Spleen (tissue), 11 donors: ENCODE measurements at regions not wholly inside any gene's neighbourhood (a gene's known extent, or its start where the extent isn't known, plus 50 kb on each side); places are given as distances from the start of the nearest gene placed in this dataset.

Experiments
- DNase-seq: peaks from one replicate; pipeline ENCODE4 v3.0.0-alpha.2; 2020
- H3K27ac ChIP-seq, 8 donors: fragments of 200-600 bp; sonication (generic) in 7 of 8; 1 replicate in 4 of 8; 2 replicates in 4 of 8; pipeline versions ENCODE4 v1.5.0 to v1.8.0; 2016 to 2021; ENCODE audit warnings: inconsistent platforms in 4 of 8, mild to moderate bottlenecking in 4 of 8, moderate library complexity in 1 of 8
- H3K27me3 ChIP-seq, 7 donors: fragments of 200-600 bp; sonication (generic) in 6 of 7; replicated peaks in 1 of 7; 1 replicate in 4 of 7; 2 replicates in 3 of 7; pipeline versions ENCODE4 v1.5.0 to v1.8.0; 2016 to 2021; ENCODE audit warnings: inconsistent platforms in 3 of 7, mild to moderate bottlenecking in 1 of 7
- H3K36me3 ChIP-seq, 6 donors: fragments of 200-600 bp; sonication (generic) in 5 of 6; 1 replicate in 4 of 6; 2 replicates in 2 of 6; pipeline versions ENCODE4 v1.5.0 to v1.8.0; 2016 to 2021; ENCODE audit warnings: inconsistent platforms in 2 of 6
- H3K4me1 ChIP-seq, 6 donors: fragments of 200-600 bp; sonication (generic) in 5 of 6; 1 replicate in 3 of 6; 2 replicates in 3 of 6; pipeline versions ENCODE4 v1.5.0 to v1.8.0; 2016 to 2021; ENCODE audit warnings: inconsistent platforms in 3 of 6
- H3K4me3 ChIP-seq, 8 donors: fragments of 200-600 bp; sonication (generic) in 7 of 8; 1 replicate in 4 of 8; 2 replicates in 4 of 8; pipeline versions ENCODE4 v1.5.0 to v1.8.0; 2016 to 2021; ENCODE audit warnings: inconsistent platforms in 4 of 8, mild to moderate bottlenecking in 4 of 8, moderate library complexity in 2 of 8
- H3K9me3 ChIP-seq, 8 donors: fragments of 200-600 bp; sonication (generic) in 7 of 8; 1 replicate in 4 of 8; 2 replicates in 4 of 8; pipeline versions ENCODE4 v1.5.0 to v1.8.0; 2016 to 2021; ENCODE audit warnings: inconsistent platforms in 4 of 8
- POLR2A ChIP-seq, 3 donors: fragments of 450-650 bp; IDR thresholded peaks; one replicate each; pipeline ENCODE4 v1.5.1; 2017; ENCODE audit warnings: antibody characterized with exemption in 3 of 3, mild to moderate bottlenecking in 1 of 3
- POLR2AphosphoS5 ChIP-seq, 3 donors: sonication (generic); formaldehyde crosslinking; IDR thresholded peaks; one replicate each; pipeline ENCODE4 v1.5.1; 2017; ENCODE audit warnings: antibody characterized with exemption in 3 of 3
- WGBS, 5 donors: extraction: QIAGEN DNeasy Blood & Tissue Kit in 3 of 5; methylation state at CpG; one replicate each; pipeline versions ENCODE4 v1.1.5 to v1.1.7; 2013 to 2018; 5-methylcytosine and 5-hydroxymethylcytosine counted together
- intact Hi-C: fragments of 100-400 bp; cut with DNase I; formaldehyde crosslinking; loops from one replicate; pipeline ENCODE4 v1.15.0; 2023; ENCODE audit warnings: low total_unique reads
- TF ChIP-seq, protein P1 (sequence below), 11 experiments: fragments of 200-600 bp in 7 of 11; fragments of 450-650 bp in 4 of 11; sonication (generic) in 4 of 11; IDR thresholded peaks in 8 of 11; conservative IDR thresholded peaks in 3 of 11; 1 replicate in 7 of 11; 2 replicates in 4 of 11; pipeline versions ENCODE4 v1.4.0 to v1.8.0; 2016 to 2021; ENCODE audit warnings: antibody characterized with exemption in 11 of 11, inconsistent platforms in 4 of 11, mild to moderate bottlenecking in 1 of 11
- donor health status: healthy with polysubstance abuse.
- donor health status: DM: no; HTN: no; CAD: no; lungs with moderate emphysema.
- donor health status: DM: no; HTN: no; CAD: no.
- donor health status: Bipolar disorder and iron deficiency.
- donor health status: healthy.
- donor health status: DM: no; HTN: no; CAD: no.
- donor health status: DM: yes; HTN: yes; CAD: no.

- intact Hi-C loops = no loop called here
- no peak for DNase-seq
- Histone ChIP-seq H3K4me1 (peaks cover 0 to 4% (median 0%) of the 10 kb centered on the region in 6 donors), H3K4me3 (no peak overlapping the region), H3K9me3 (peaks cover 0 to 6% (median 1%) of the 10 kb centered on the region in 8 donors), H3K27me3 (peaks cover 0 to 10% (median 0%) of the 10 kb centered on the region in 7 donors), H3K27ac (peak overlapping the region in 4 of 8 donors; percentile 3 to 21 (median 16)), H3K36me3 (no peaks in the 10 kb centered on the region)
- 63 to 70% (median 67%) methylated on average over 11 of the region's 11 CpGs for WGBS, 5 donors
- TF ChIP-seq, protein P1, sequence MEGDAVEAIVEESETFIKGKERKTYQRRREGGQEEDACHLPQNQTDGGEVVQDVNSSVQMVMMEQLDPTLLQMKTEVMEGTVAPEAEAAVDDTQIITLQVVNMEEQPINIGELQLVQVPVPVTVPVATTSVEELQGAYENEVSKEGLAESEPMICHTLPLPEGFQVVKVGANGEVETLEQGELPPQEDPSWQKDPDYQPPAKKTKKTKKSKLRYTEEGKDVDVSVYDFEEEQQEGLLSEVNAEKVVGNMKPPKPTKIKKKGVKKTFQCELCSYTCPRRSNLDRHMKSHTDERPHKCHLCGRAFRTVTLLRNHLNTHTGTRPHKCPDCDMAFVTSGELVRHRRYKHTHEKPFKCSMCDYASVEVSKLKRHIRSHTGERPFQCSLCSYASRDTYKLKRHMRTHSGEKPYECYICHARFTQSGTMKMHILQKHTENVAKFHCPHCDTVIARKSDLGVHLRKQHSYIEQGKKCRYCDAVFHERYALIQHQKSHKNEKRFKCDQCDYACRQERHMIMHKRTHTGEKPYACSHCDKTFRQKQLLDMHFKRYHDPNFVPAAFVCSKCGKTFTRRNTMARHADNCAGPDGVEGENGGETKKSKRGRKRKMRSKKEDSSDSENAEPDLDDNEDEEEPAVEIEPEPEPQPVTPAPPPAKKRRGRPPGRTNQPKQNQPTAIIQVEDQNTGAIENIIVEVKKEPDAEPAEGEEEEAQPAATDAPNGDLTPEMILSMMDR (IDR thresholded peaks at IDR 0.05 in 8 of 11, conservative IDR thresholded peaks at IDR 0.05 in 3 of 11) = no peak
- TF ChIP-seq POLR2AphosphoS5 (IDR thresholded peaks at IDR 0.05) = no peak
- no peak for TF ChIP-seq POLR2A (IDR thresholded peaks at IDR 0.05)
Observed at GRCh38 chr12:115012861-115013235, 328.9 kb upstream of the TBX3 start.

GRCh38 chr12:115011703-115012102 lies 327.7 kb upstream of the TBX3 start:
- WGBS, 5 donors = 68 to 85% (median 78%) methylated on average over 3 of the region's 3 CpGs
- peaks cover 0 to 10% (median 0%) of the 10 kb centered on the region in 7 donors for H3K27me3 ChIP-seq
- no peak overlapping the region for H3K4me3 ChIP-seq
- DNase-seq = no peak
- TF ChIP-seq POLR2AphosphoS5 (IDR thresholded peaks at IDR 0.05) = no peak
- TF ChIP-seq, protein P1 (IDR thresholded peaks at IDR 0.05 in 8 of 11, conservative IDR thresholded peaks at IDR 0.05 in 3 of 11) = no peak
- TF ChIP-seq POLR2A (IDR thresholded peaks at IDR 0.05) = no peak
- peaks cover 0 to 6% (median 0%) of the 10 kb centered on the region in 8 donors for H3K9me3 ChIP-seq
- intact Hi-C loops = no loop called here
- no peaks in the 10 kb centered on the region for H3K36me3 ChIP-seq
- H3K4me1 ChIP-seq = peaks cover 0 to 4% (median 0%) of the 10 kb centered on the region in 6 donors
- no peak overlapping the region for H3K27ac ChIP-seq

- WGBS, 5 donors = 89 to 96% (median 93%) methylated on average over 5 of the region's 5 CpGs
- intact Hi-C loops = no loop called here
- TF ChIP-seq POLR2A (IDR thresholded peaks at IDR 0.05) = no peak
- Histone ChIP-seq H3K4me1 (peaks cover 0 to 4% (median 0%) of the 10 kb centered on the region in 6 donors), H3K27me3 (peaks cover 0 to 10% (median 0%) of the 10 kb centered on the region in 7 donors), H3K4me3 (no peak overlapping the region), H3K27ac (no peak overlapping the region), H3K36me3 (no peaks in the 10 kb centered on the region), H3K9me3 (peaks cover 0 to 6% (median 0%) of the 10 kb centered on the region in 8 donors)
- no peak for DNase-seq
Observed at GRCh38 chr12:115010324-115010995, 326.5 kb upstream of the TBX3 start.

DNA sequence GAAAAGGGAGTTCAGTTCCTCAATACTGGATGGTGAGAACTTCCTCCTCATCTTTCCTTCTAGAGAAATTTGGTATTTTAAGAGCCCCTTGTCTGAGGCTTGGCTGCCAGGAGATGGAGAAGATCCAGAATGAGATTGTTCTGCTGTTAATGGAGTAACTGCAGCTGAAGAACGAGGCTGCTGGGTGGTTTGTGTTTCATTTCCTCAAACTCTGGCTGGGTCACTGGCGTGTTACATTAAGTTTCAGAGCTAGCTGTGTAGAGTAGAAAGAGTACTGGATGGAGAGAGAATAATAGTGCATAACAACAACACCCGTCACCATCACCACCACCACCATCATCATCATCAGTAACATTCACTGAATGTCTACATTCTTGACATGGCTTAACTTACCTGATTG lies 325.0 kb upstream of the TBX3 start:
- no peak for DNase-seq
- Histone ChIP-seq H3K36me3 (no peaks in the 10 kb centered on the region), H3K4me3 (no peak overlapping the region), H3K4me1 (peaks cover 0 to 7% (median 0%) of the 10 kb centered on the region in 6 donors), H3K27me3 (peaks cover 0 to 10% (median 0%) of the 10 kb centered on the region in 7 donors), H3K27ac (no peak overlapping the region), H3K9me3 (peaks cover 0 to 6% (median 0%) of the 10 kb centered on the region in 8 donors)
- 39 to 54% (median 52%) methylated on average over 3 of the region's 3 CpGs for WGBS, 5 donors
- TF ChIP-seq, protein P1 (IDR thresholded peaks at IDR 0.05 in 8 of 11, conservative IDR thresholded peaks at IDR 0.05 in 3 of 11) = no peak
- TF ChIP-seq POLR2AphosphoS5 (IDR thresholded peaks at IDR 0.05) (no peak), POLR2A (IDR thresholded peaks at IDR 0.05) (no peak)
- intact Hi-C loops = no loop called here
